ENCODE measurements at regions not wholly inside any gene's neighbourhood (a gene's known extent, or its start where the extent isn't known, plus 50 kb on each side); places are given as distances from the start of the nearest gene placed in this dataset.

GRCh38 chr3:72494130-72494529, 354.1 kb downstream of the SHQ1 start:
- Histone ChIP-seq H3K27ac (replicated peaks) (no peak overlapping the region), H3K36me3 (no peaks in the 10 kb centered on the region), H3K4me1 (peaks cover 4% of the 10 kb centered on the region), H3K9me3 (replicated peaks) (peaks cover 6% of the 10 kb centered on the region), H3K27me3 (ENCODE audit: low read depth) (no peaks in the 10 kb centered on the region), H3K4me3 (no peak overlapping the region)
- intact Hi-C loops (cut with micrococcal nuclease): no loop called here
- TF ChIP-seq CTCF (IDR thresholded peaks at IDR 0.05; ENCODE audit: borderline replicate concordance): no peak
- DNase-seq: no peak

GRCh38 chr3:72492240-72492639, 356.0 kb downstream of the SHQ1 start:
- intact Hi-C loops (cut with micrococcal nuclease): no loop called here
- H3K4me3 ChIP-seq: no peak overlapping the region
- H3K36me3 ChIP-seq: no peaks in the 10 kb centered on the region
- H3K27me3 ChIP-seq (ENCODE audit: low read depth): no peaks in the 10 kb centered on the region
- TF ChIP-seq CTCF (IDR thresholded peaks at IDR 0.05; ENCODE audit: borderline replicate concordance): no peak
- H3K9me3 ChIP-seq (replicated peaks): peaks cover 6% of the 10 kb centered on the region
- peak; percentile 79 for DNase-seq
- H3K4me1 ChIP-seq: peaks cover 9% of the 10 kb centered on the region
- no peak overlapping the region for H3K27ac ChIP-seq (replicated peaks)

GRCh38 chr3:72490688-72491435, 357.4 kb downstream of the SHQ1 start:
- Histone ChIP-seq H3K36me3 (no peaks in the 10 kb centered on the region), H3K9me3 (replicated peaks) (peaks cover 6% of the 10 kb centered on the region), H3K4me3 (no peak overlapping the region), H3K27me3 (ENCODE audit: low read depth) (no peaks in the 10 kb centered on the region), H3K4me1 (peaks cover 23% of the 10 kb centered on the region), H3K27ac (replicated peaks) (no peak overlapping the region)
- DNase-seq: no peak
- TF ChIP-seq CTCF (IDR thresholded peaks at IDR 0.05; ENCODE audit: borderline replicate concordance): no peak
- intact Hi-C loops (cut with micrococcal nuclease): no loop called here

GRCh38 chr3:72489901-72490300, 358.3 kb downstream of the SHQ1 start:
- intact Hi-C loops (cut with micrococcal nuclease): no loop called here
- DNase-seq: no peak

GRCh38 chr3:72488738-72489035, 359.6 kb downstream of the SHQ1 start:
- TF ChIP-seq CTCF (IDR thresholded peaks at IDR 0.05; ENCODE audit: borderline replicate concordance): no peak
- H3K27me3 ChIP-seq (ENCODE audit: low read depth): no peaks in the 10 kb centered on the region
- peaks cover 41% of the 10 kb centered on the region for H3K4me1 ChIP-seq
- no peak for DNase-seq
- H3K9me3 ChIP-seq (replicated peaks): no peaks in the 10 kb centered on the region
- no peaks in the 10 kb centered on the region for H3K36me3 ChIP-seq
- no peak overlapping the region for H3K4me3 ChIP-seq
- H3K27ac ChIP-seq (replicated peaks): no peak overlapping the region
- intact Hi-C loops (cut with micrococcal nuclease): no loop called here

More at GRCh38 chr3:72489901-72490300, 358.3 kb downstream of the SHQ1 start:
- Histone ChIP-seq H3K4me3 (no peak overlapping the region), H3K9me3 (replicated peaks) (peaks cover 6% of the 10 kb centered on the region), H3K27ac (replicated peaks) (no peak overlapping the region), H3K27me3 (ENCODE audit: low read depth) (no peaks in the 10 kb centered on the region), H3K36me3 (no peaks in the 10 kb centered on the region), H3K4me1 (peaks cover 33% of the 10 kb centered on the region)
- TF ChIP-seq CTCF (IDR thresholded peaks at IDR 0.05; ENCODE audit: borderline replicate concordance): no peak
